H1 (cell line): ENCODE measurements at regions not wholly inside any gene's neighbourhood (a gene's known extent, or its start where the extent isn't known, plus 50 kb on each side); places are given as distances from the start of the nearest gene placed in this dataset.

Experiments
- CTCF ChIA-PET: fragments of 300-600 bp; sonication (Branson Sonifier 250); formaldehyde crosslinking; loops from one replicate; lab custom pipeline; 2021; ENCODE audit not compliant: partially characterized antibody; lab: Charles Lee
- POLR2A ChIA-PET: fragments of 300-600 bp; sonication (Branson Sonifier 250); formaldehyde crosslinking; loops from one replicate; lab custom pipeline; 2021; ENCODE audit warnings: inconsistent platforms; ENCODE audit not compliant: partially characterized antibody; lab: Charles Lee
- DNase-seq, 2 experiments: peaks; one replicate each; pipeline versions ENCODE4 v3.0.0 to v3.0.0-alpha.2; 2010 to 2022; ENCODE audit warnings: low spot score in 2 of 2, low read depth in 1 of 2, mixed read lengths in 1 of 2
- FAIRE-seq: peaks from 2 replicates; lab custom pipeline; 2011; peaks lifted over from hg19 to GRCh38; lab: Jason Lieb, UNC
- H2AFZ ChIP-seq: 2 replicates; pipeline ENCODE4 v1.8.1; 2012; ENCODE audit warnings: low read length, inconsistent platforms
- H2AK5ac ChIP-seq: 2 replicates; pipeline ENCODE4 v1.6.1; 2013; ENCODE audit warnings: low read depth, low read length
- H2BK120ac ChIP-seq: replicated peaks from 2 replicates; pipeline ENCODE3; 2013; ENCODE audit warnings: low read depth, low read length, inconsistent platforms
- H2BK12ac ChIP-seq: 2 replicates; pipeline ENCODE4 v1.6.1; 2013; ENCODE audit warnings: low read depth, low read length
- H2BK15ac ChIP-seq: 2 replicates; pipeline ENCODE4 v1.6.1; 2013; ENCODE audit warnings: low read length
- H2BK20ac ChIP-seq: 2 replicates; pipeline ENCODE4 v1.6.1; 2013; ENCODE audit warnings: low read length
- H2BK5ac ChIP-seq: 2 replicates; pipeline ENCODE4 v1.6.1; 2013; ENCODE audit warnings: low read depth, low read length
- H3K14ac ChIP-seq: 2 replicates; pipeline ENCODE4 v1.6.1; 2013; ENCODE audit warnings: inconsistent platforms; ENCODE audit not compliant: insufficient read length
- H3K18ac ChIP-seq: 2 replicates; pipeline ENCODE4 v1.6.1; 2013; ENCODE audit warnings: low read length; ENCODE audit errors: extremely low read depth
- H3K23ac ChIP-seq: 2 replicates; pipeline ENCODE4 v1.6.1; 2013; ENCODE audit warnings: inconsistent platforms; ENCODE audit not compliant: insufficient read length
- H3K23me2 ChIP-seq: 2 replicates; pipeline ENCODE4 v1.6.1; 2013; ENCODE audit warnings: low read depth, low read length
- H3K27ac ChIP-seq: 2 replicates; pipeline ENCODE4 v1.6.1; 2011; ENCODE audit warnings: low read depth, low read length, inconsistent platforms
- H3K27me3 ChIP-seq, 4 experiments: replicated peaks in 1 of 4; 1 replicate in 1 of 4; 2 replicates in 3 of 4; pipeline versions ENCODE4 v1.6.1 to v1.8.1; 2011 to 2013; ENCODE audit warnings: low read length in 3 of 4, mild to moderate bottlenecking in 3 of 4, inconsistent platforms in 2 of 4, mixed read lengths in 2 of 4, moderate library complexity in 1 of 4; ENCODE audit not compliant: control insufficient read depth in 3 of 4, insufficient read depth in 3 of 4; ENCODE audit errors: extremely low read depth in 1 of 4
- H3K36me3 ChIP-seq, 4 experiments: 2 replicates each; pipeline versions ENCODE4 v1.6.1 to v1.8.1; 2011 to 2013; ENCODE audit warnings: mild to moderate bottlenecking in 4 of 4, low read length in 3 of 4, moderate library complexity in 2 of 4, control low read depth in 1 of 4, inconsistent platforms in 1 of 4; ENCODE audit not compliant: insufficient read depth in 4 of 4, control insufficient read depth in 2 of 4
- H3K4ac ChIP-seq: replicated peaks from 2 replicates; pipeline ENCODE3; 2013; ENCODE audit warnings: low read length, low read depth, mixed read lengths, inconsistent platforms; ENCODE audit not compliant: insufficient read length
- H3K4me1 ChIP-seq, 4 experiments: replicated peaks in 1 of 4; 1 replicate in 1 of 4; 2 replicates in 3 of 4; pipeline versions ENCODE4 v1.6.1 to v1.8.1; 2011 to 2013; ENCODE audit warnings: low read length in 3 of 4, inconsistent platforms in 2 of 4, mixed read lengths in 1 of 4; ENCODE audit not compliant: insufficient read depth in 4 of 4, control insufficient read depth in 3 of 4
- H3K4me2 ChIP-seq, 2 experiments: 2 replicates each; pipeline versions ENCODE4 v1.6.1 to v1.8.1; 2011 to 2013; ENCODE audit warnings: low read depth in 2 of 2, low read length in 2 of 2, control low read depth in 1 of 2, inconsistent platforms in 1 of 2, mild to moderate bottlenecking in 1 of 2; ENCODE audit not compliant: insufficient read depth in 1 of 2
- H3K4me3 ChIP-seq, 4 experiments: fragments of 200-600, 300-600 bp in 1 of 4; sonication (generic), shearing (Covaris generic), sonication (Bioruptor Twin) in 1 of 4; 2 replicates each; pipeline versions ENCODE4 v1.5.1 to v1.8.1; 2011 to 2016; ENCODE audit warnings: low read length in 4 of 4, low read depth in 3 of 4, control low read depth in 2 of 4, inconsistent platforms in 2 of 4, mild to moderate bottlenecking in 2 of 4, mixed read lengths in 1 of 4, moderate library complexity in 1 of 4; ENCODE audit not compliant: insufficient read depth in 2 of 4; ENCODE audit errors: extremely low read depth in 1 of 4
- H3K56ac ChIP-seq: replicated peaks from 2 replicates; pipeline ENCODE3; 2013; ENCODE audit warnings: low read depth, mild to moderate bottlenecking, mixed read lengths, low read length, inconsistent platforms; ENCODE audit not compliant: insufficient read length
- H3K79me1 ChIP-seq: 2 replicates; pipeline ENCODE4 v1.6.1; 2013; ENCODE audit warnings: low read depth, low read length, control low read depth
- H3K79me2 ChIP-seq, 2 experiments: 2 replicates each; pipeline versions ENCODE4 v1.6.1 to v1.8.1; 2012 to 2013; ENCODE audit warnings: low read length in 2 of 2, mild to moderate bottlenecking in 2 of 2, inconsistent platforms in 1 of 2; ENCODE audit not compliant: insufficient read depth in 2 of 2, control insufficient read depth in 1 of 2
- H3K9ac ChIP-seq, 4 experiments: replicated peaks in 1 of 4; 1 replicate in 1 of 4; 2 replicates in 3 of 4; pipeline versions ENCODE4 v1.6.1 to v1.8.1; 2011 to 2013; ENCODE audit warnings: low read depth in 3 of 4, low read length in 3 of 4, control low read depth in 2 of 4, mild to moderate bottlenecking in 2 of 4, moderate library complexity in 2 of 4, inconsistent platforms in 1 of 4; ENCODE audit errors: extremely low read depth in 1 of 4
- H3K9me3 ChIP-seq, 2 experiments: 2 replicates each; pipeline versions ENCODE4 v1.6.1 to v1.8.1; 2012 to 2013; ENCODE audit warnings: mild to moderate bottlenecking in 2 of 2, moderate library complexity in 2 of 2, control low read depth in 1 of 2, inconsistent platforms in 1 of 2, low read depth in 1 of 2, low read length in 1 of 2, mixed read lengths in 1 of 2; ENCODE audit not compliant: insufficient read depth in 2 of 2
- H4K20me1 ChIP-seq, 2 experiments: replicated peaks in 1 of 2; 2 replicates each; pipeline versions ENCODE3 to v1.8.1; 2011 to 2013; ENCODE audit warnings: inconsistent platforms in 2 of 2, low read length in 2 of 2, mild to moderate bottlenecking in 1 of 2; ENCODE audit not compliant: insufficient read depth in 2 of 2, control insufficient read depth in 1 of 2
- H4K5ac ChIP-seq: 2 replicates; pipeline ENCODE4 v1.6.1; 2013; ENCODE audit warnings: low read length, low read depth, mixed read lengths, inconsistent platforms; ENCODE audit not compliant: insufficient read length
- H4K8ac ChIP-seq: 2 replicates; pipeline ENCODE4 v1.8.0; 2013; ENCODE audit warnings: mild to moderate bottlenecking, moderate library complexity, low read length, inconsistent platforms; ENCODE audit not compliant: insufficient read depth; ENCODE audit errors: extremely low read depth
- H4K91ac ChIP-seq: replicated peaks from 2 replicates; pipeline ENCODE3; 2013; ENCODE audit warnings: low read length, mixed read lengths, inconsistent platforms; ENCODE audit not compliant: insufficient read length
- ATF3 ChIP-seq: IDR thresholded peaks from 2 replicates; pipeline ENCODE4 v1.6.1; 2011; ENCODE audit warnings: low read depth, mild to moderate bottlenecking, low read length; ENCODE audit not compliant: insufficient read depth
- KDM1A ChIP-seq: fragments of 200-600, 300-600 bp; sonication (generic); IDR thresholded peaks from 2 replicates; pipeline ENCODE4 v1.7.1; 2016; ENCODE audit warnings: mild to moderate bottlenecking, low read length, borderline replicate concordance
- WGBS, 2 experiments: shearing (Covaris generic) in 1 of 2; methylation state at CpG; one replicate each; pipeline versions ENCODE4 v1.1.6 to v1.1.7; 2013 to 2015; ENCODE audit warnings: low lambda C conversion rate in 2 of 2, mixed read lengths in 2 of 2, inconsistent platforms in 1 of 2, low coverage in 1 of 2, missing lambda C conversion rate in 1 of 2; ENCODE audit not compliant: insufficient replicate concordance in 2 of 2, insufficient coverage in 1 of 2, insufficient read length in 1 of 2; ENCODE audit errors: extremely low coverage in 1 of 2, missing lambda C conversion rate in 1 of 2; 5-methylcytosine and 5-hydroxymethylcytosine counted together

DNA sequence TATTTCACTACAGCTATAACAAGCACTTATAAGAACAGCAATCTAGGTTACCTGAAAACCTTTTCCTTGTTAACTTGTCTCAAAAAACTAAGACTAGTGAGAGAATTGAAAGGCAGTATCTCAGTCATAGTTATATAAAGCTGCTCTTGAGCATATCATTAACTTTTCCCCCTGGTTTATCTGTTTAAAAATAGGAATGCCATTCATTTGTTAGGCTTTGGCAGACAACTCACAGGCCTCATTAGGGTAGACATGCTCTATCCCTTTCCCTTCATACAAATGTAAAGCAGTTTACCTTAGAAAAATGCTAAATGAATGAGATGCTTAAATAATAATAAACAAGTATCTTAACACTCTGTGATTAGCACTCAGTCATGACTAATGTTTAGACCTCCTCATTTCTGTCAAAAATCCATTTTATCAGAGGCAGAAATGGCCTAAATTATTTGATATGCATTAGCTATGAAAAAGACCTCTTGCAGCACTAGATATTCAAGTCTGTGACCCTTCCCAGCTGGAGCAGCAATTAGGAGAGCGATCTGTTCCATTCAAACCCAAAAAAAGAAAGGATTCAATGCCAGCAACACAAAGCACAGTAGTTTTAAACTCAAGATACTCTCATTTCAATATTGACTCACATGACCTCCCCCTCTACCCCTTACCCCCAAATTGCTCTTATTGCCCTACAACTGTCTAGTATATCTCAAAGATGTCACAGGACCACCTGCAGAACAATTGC, 1578.8 kb upstream of the WWC1 start:
- TF ChIP-seq ATF3 (no peak), KDM1A (no peak)
- Histone ChIP-seq H3K4me1 (peaks cover 0 to 8% (median 7%) of the 10 kb centered on the region in 4 experiments; a peak in 4 of 7 replicates), H3K4ac (no peak overlapping the region), H3K4me2 (peak overlapping the region in 1 of 2 experiments; percentile 50; a peak in 1 of 4 replicates), H3K4me3 (no peak overlapping the region), H3K56ac (no peak overlapping the region), H3K79me2 (no peaks in the 10 kb centered on the region), H3K36me3 (no peaks in the 10 kb centered on the region), H3K23ac (no peak overlapping the region), H2BK120ac (no peak overlapping the region), H4K8ac (no peak overlapping the region), H3K9ac (no peak overlapping the region), H2BK20ac (no peak overlapping the region), H4K5ac (no peak overlapping the region), H3K9me3 (no peaks in the 10 kb centered on the region), H4K91ac (no peak overlapping the region), H2BK12ac (no peak overlapping the region), H3K23me2 (no peaks in the 10 kb centered on the region), H3K18ac (no peak overlapping the region), H2AK5ac (no peak overlapping the region), H3K79me1 (no peaks in the 10 kb centered on the region), H3K27me3 (no peaks in the 10 kb centered on the region), H2AFZ (no peak overlapping the region), H3K14ac (no peak overlapping the region), H3K27ac (no peak overlapping the region), H2BK15ac (no peak overlapping the region), H2BK5ac (no peak overlapping the region), H4K20me1 (no peaks in the 10 kb centered on the region)
- FAIRE-seq (no peak), DNase-seq (peak in 1 of 2 experiments; percentile 7)
- CTCF ChIA-PET, result no interaction called here
- POLR2A ChIA-PET, result no interaction called here
- WGBS, 2 experiments, result 14% methylated on average over 1 of the region's 1 CpG; no CpG with 5 or more reads in 1 of the 2 experiments
